K562 (cell line): ENCODE measurements at regions not wholly inside any gene's neighbourhood (a gene's known extent, or its start where the extent isn't known, plus 50 kb on each side); places are given as distances from the start of the nearest gene placed in this dataset.

ENCODE experiments used
- ATF4 ChIP-seq: fragments of 450-650 bp; formaldehyde crosslinking; IDR thresholded peaks from 2 replicates; pipeline ENCODE4 v1.4.0; 2022; ENCODE audit warnings: mild to moderate bottlenecking, moderate library complexity
- BCL6 ChIP-seq: fragments of 250-450 bp; sonication (Bioruptor Pico); IDR thresholded peaks from 2 replicates; pipeline ENCODE4 v1.4.0; 2020
- CTCF ChIP-seq, 3 experiments: IDR thresholded peaks in 2 of 3; conservative IDR thresholded peaks in 1 of 3; 2 replicates each; pipeline ENCODE4 v1.5.1; 2011 to 2012; ENCODE audit warnings: low read length in 3 of 3, mild to moderate bottlenecking in 3 of 3, control low read depth in 2 of 3, improper control_type of control experiment in 1 of 3, inconsistent platforms in 1 of 3, low read depth in 1 of 3, mixed read lengths in 1 of 3, moderate library complexity in 1 of 3; ENCODE audit not compliant: insufficient read depth in 2 of 3
- EZH2 ChIP-seq: IDR thresholded peaks from 2 replicates; pipeline ENCODE4 v1.6.1; 2012; ENCODE audit warnings: low read depth, mild to moderate bottlenecking, inconsistent platforms, low read length, borderline replicate concordance
- HDAC3 ChIP-seq: fragments of 450-650 bp; IDR thresholded peaks from 2 replicates; pipeline ENCODE4 v1.6.1; 2018; ENCODE audit warnings: borderline replicate concordance, mild to moderate bottlenecking, moderate library complexity; ENCODE audit not compliant: partially characterized antibody
- HOMEZ ChIP-seq: fragments of 250-450 bp; sonication (Bioruptor Pico); IDR thresholded peaks from 2 replicates; pipeline ENCODE4 v1.4.0; 2020; ENCODE audit warnings: mild to moderate bottlenecking, moderate library complexity
- KLF1 ChIP-seq: fragments of 450-650 bp; IDR thresholded peaks from 2 replicates; pipeline ENCODE4 v1.6.1; 2016; ENCODE audit warnings: missing genetic modification characterization, missing compliant biosample characterization
- POLR2AphosphoS5 ChIP-seq: IDR thresholded peaks from 2 replicates; pipeline ENCODE4 v1.6.1; 2011; ENCODE audit warnings: mild to moderate bottlenecking, low read depth, low read length, moderate library complexity; ENCODE audit not compliant: control insufficient read depth, insufficient read depth
- RBM39 ChIP-seq: fragments of 200-400 bp; formaldehyde crosslinking; optimal IDR thresholded peaks from 2 replicates; pipeline ENCODE3; 2018; ENCODE audit warnings: low read depth, low read length
- RCOR1 ChIP-seq, 2 experiments: IDR thresholded peaks; 2 replicates each; pipeline ENCODE4 v1.6.1; 2012; ENCODE audit warnings: low read depth in 2 of 2, low read length in 2 of 2, borderline replicate concordance in 1 of 2, improper control_type of control experiment in 1 of 2
- RHOXF2B ChIP-seq: fragments of 250-450 bp; sonication (Bioruptor Pico); conservative IDR thresholded peaks from 2 replicates; pipeline ENCODE4 v1.5.1; 2021
- SIN3A ChIP-seq, 2 experiments: fragments of 150-350 bp in 1 of 2; IDR thresholded peaks; 2 replicates each; pipeline ENCODE4 v1.6.1; 2011 to 2016; ENCODE audit warnings: borderline replicate concordance in 2 of 2, low read depth in 2 of 2, low read length in 2 of 2, mild to moderate bottlenecking in 2 of 2, moderate library complexity in 2 of 2; ENCODE audit not compliant: control insufficient read depth in 1 of 2
- TFAM ChIP-seq: fragments of 250-450 bp; sonication (Bioruptor Pico); conservative IDR thresholded peaks from 2 replicates; pipeline ENCODE4 v1.5.0; 2021; ENCODE audit warnings: mild to moderate bottlenecking, moderate library complexity
- ZNF280B ChIP-seq: fragments of 250-450 bp; sonication (Bioruptor Pico); IDR thresholded peaks from 2 replicates; pipeline ENCODE4 v1.5.1; 2021; ENCODE audit warnings: mild to moderate bottlenecking

- TF ChIP-seq HOMEZ (no peak), EZH2 (no peak), CTCF (IDR thresholded peaks at IDR 0.05 in 2 of 3, conservative IDR thresholded peaks at IDR 0.05 in 1 of 3; ENCODE audit: insufficient read depth in 2 of 3, low read depth in 1 of 3, low read length in 3 of 3) (no peak), BCL6 (CRISPR knock-in tag) (no peak), RCOR1 (IDR thresholded peaks at IDR 0.05; ENCODE audit: borderline replicate concordance in 1 of 2, low read depth in 2 of 2, low read length in 2 of 2) (no peak), POLR2AphosphoS5 (no peak), SIN3A (IDR thresholded peaks at IDR 0.05; ENCODE audit: borderline replicate concordance in 2 of 2, control insufficient read depth in 1 of 2, low read depth in 2 of 2, low read length in 2 of 2) (no peak), ATF4 (CRISPR knock-in tag) (no peak), RHOXF2B (CRISPR knock-in tag) (no peak), RBM39 (no peak), HDAC3 (no peak), KLF1 (no peak), ZNF280B (CRISPR knock-in tag) (no peak), TFAM (CRISPR knock-in tag) (no peak)
Measured at GRCh38 chr3:124582196-124582595, 148.1 kb upstream of the UMPS start.
